ENCODE measurements at regions not wholly inside any gene's neighbourhood (a gene's known extent, or its start where the extent isn't known, plus 50 kb on each side); places are given as distances from the start of the nearest gene placed in this dataset.
"Not testable (repeated sequence)": the region's sequence is repeated elsewhere in the genome, so short reads cannot be mapped to it uniquely, and the experiment has no call there.

DNA sequence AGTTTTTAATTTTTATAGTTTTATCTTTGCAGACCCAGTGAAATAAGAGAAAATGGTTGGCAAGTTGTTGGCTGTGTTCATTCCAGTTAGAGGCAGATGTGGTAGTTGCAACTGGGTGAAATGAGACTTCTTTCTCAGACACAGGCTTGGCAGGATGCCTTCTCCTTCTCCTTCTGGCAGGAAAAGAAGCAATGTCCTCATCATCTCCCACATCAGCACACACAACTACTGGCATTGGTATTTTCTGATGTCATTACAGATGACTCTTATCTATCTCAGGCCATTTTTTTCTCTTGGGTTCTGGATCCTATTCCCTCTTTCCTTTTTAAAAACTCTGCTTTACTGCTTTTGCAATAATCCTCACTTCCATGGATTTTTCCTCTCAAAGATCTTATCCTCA, 103.3 kb upstream of the EDIL3 start:
- DNase-seq (ENCODE audit: low read depth): peak; percentile 73

DNA sequence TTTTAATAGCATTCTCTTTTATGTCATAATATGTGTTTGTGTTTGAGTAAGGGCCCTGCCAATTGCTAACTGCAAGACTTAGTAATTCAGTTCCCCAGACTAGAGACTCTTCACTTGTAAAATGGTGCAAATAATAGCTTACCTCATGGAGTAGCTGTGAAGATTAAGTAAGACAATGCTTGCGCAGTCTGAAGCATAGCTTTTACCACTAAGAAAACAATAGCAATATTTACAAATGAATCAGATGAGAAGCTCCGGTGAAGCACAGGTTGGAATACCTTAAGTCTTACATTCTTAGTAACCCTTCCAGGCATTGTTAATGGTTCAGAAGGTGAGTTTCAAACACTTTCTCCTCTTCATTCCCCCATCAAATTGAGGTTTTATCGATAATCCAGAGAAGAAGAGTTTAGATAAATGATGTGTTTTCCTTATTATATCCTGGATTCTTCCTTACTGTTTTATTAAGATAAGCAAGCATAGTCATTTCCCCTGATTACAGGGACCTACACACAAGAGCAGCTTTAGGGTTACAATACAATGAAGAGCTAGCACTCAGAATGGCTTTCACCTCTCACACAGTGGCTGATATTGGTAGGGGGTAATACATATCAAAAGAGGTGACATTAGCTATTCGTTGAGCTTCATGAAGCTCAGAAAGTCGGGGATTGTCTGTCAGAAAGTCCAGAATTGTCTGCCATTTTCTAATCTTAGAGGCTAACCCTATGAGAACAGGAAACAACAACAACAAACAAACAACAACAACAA, 96.4 kb upstream of the EDIL3 start:
- DNase-seq (ENCODE audit: low read depth): no peak

DNA sequence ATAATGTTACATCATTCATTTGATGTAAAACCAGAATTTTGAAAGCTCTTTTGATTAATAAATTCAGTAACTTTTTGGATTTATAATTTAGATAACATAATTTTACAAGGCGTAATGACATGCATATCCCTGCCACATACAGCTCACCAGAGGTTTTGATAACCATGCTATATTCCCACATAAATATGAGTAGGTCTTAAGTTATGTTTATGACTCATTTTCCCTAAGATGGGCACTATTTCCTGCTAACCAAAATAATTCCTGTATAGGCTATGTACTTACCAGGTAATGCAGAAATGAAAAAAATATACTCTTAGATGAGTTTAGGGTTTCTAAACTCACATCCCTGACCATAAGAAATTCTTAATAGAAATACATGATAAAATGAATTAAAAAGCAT, 93.9 kb upstream of the EDIL3 start:
- DNase-seq (ENCODE audit: low read depth): no peak

DNA sequence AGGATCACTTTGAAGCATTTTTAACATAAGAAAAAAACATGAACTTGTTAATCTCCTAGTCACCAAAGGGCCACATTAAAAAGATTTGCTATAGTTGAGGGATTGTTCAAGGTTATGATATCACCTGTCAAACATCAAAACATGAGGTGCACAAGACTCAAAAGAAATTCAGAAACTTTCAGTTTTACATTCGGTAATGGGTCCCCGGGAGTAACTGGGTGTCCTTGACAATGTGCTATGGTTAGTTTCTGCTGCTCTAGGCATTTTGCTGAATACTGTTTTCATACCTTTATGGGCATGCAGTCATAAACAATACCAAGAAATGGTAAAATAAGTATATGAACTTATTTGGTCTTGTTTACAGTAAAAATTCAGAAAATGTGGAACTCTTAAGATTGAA, 92.8 kb upstream of the EDIL3 start:
- DNase-seq (ENCODE audit: low read depth): no peak

DNA sequence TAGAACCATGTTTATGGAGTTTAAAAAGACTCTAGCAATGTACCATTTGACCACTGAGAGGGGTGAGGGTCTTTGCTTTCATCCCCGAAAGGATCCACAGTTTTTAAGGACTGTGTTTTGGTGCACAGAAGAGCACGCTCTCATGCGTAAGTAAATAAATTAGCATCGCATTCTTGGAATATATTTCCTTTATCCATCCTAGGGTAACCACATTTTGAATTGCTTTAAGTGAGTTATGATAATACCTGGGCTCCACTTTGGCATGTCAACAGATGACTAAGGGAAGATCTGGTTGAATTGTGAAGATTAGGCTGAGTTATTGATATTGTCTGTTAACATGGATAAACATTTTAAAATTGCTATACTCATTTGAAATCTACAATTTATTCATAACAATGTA, 89.4 kb upstream of the EDIL3 start:
- no peak for DNase-seq (ENCODE audit: low read depth)

DNA sequence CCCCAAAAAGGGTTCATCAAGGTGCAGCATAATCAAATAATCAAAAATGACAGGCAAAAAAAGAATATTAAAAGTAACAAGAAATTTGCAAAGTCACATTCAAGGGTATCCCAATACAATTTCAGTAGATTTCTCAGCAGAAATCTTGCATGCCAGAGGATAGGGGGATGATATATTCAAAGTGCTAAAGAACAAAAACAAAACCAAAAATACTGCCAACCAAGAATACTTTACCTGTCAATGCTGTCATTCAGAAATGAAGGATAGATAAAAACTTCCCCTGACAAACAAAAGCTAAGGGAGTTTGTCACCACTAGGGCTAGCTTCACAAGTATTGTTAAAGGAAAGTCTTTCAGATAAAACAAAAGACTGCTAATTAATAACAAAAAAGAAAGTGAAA, 68.7 kb upstream of the EDIL3 start:
- no peak for DNase-seq (ENCODE audit: low read depth)

DNA sequence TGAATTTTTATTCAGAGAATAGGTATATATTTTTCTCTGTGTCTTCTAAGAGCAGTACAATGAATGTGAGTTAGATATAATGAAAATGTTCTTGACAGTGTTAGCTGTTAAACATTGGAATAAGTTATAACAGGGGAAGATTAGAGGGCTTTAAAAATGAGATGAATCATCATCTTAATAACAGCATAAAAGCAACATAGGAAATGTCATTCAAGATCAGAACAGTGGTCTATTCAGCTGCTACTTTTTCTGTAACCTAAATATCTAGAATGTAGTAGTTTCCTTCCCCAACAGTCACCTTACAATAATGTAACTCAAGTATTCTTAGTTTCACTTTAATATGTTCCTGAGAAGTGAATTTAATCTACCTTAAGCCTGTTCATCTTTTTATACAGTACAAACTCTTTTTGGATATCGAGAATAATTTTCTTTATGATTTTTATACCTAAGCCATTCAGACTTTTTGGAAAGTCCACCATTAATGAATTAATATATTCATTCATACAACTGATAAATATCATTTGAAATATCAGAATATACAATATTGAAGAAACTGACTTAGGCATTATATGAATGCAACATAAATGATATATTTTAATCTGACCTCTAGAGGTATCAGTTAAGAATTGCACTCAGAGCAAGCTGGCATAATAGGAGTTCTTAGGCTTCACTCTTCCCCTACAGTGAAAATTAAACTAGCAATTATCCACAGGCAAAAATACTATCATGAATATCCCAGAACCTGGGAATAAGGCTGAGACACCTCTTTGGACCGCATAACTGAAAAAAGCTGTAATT, 66.1 kb upstream of the EDIL3 start:
- no peak for DNase-seq (ENCODE audit: low read depth)

DNA sequence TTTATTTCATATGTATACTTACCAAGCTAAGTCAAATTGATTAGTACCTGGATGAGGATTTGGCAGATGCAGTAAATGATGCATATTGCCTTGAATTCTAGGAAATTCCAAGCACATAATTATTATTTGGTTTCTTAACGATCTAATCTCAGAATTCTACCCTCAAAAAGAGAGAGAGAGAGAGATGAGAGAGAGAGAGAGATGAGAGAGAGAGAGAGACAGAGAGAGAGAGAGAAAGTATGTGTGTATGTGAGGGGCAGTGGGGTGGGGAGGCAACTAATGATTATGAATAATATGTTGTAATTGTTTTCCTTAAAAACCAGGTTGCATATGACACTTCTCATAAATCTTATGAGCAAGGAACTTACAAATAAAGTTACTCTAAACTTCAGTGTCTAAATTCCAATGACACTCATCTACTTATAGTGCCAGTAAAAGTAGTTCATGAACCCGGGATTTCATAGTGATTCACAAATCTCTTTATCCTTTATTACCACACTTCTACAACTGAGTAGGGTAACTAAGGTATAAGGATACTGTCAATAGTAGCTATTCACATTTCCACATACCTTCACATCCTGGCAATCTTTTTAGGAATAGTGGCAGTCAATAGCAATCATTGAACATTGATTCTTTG, 60.5 kb upstream of the EDIL3 start:
- DNase-seq (ENCODE audit: low read depth): no peak

DNA sequence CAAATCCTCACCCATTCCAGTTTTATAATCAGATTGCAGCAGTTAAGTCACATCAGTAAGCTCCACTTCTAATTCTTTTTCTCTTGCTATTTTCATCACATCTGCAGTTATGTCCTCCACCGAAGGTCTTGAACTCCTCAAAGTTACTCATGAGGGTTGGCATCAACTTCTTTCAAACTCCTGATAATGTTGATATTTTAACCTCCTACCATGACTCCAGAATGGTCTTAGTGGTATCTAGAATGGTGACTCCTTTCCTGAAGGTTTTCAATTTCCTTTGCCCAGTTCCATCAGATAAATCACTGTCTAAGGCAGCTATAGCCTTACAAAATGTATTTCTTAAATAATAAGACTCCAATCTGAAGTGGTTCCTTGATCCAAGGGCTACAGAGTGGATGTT, 53.8 kb upstream of the EDIL3 start:
- no peak for DNase-seq (ENCODE audit: low read depth)

DNA sequence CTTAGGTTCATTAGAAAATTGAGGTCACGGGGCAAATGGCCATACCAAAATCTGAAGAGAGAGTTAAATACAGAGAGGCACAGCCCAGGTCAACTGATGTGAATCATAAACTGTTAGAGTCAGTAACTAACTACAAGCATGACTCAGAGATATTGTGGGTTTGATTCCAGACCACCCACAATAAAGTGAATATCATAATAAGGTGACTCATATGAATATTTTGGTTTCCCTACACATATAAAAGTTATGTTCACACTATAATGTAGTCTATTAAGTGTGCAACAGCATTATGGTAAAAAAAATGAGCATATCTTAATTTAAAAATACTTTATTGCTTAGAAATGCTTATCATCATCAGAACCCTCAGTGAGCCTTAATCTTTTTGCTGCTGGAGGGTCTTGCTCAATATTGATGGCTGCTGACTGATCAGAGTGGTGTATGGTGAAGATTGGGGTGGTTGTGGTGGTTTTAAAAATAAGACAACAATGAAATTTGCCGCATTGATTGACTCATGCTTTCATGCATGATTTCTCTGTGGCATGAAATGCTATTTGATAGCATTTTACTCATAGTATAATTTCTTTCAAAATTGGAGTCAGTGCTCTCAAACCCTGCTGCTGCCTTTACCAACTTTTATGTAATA, 53.1 kb upstream of the EDIL3 start:
- peak; percentile 88 for DNase-seq (ENCODE audit: low read depth)

DNA sequence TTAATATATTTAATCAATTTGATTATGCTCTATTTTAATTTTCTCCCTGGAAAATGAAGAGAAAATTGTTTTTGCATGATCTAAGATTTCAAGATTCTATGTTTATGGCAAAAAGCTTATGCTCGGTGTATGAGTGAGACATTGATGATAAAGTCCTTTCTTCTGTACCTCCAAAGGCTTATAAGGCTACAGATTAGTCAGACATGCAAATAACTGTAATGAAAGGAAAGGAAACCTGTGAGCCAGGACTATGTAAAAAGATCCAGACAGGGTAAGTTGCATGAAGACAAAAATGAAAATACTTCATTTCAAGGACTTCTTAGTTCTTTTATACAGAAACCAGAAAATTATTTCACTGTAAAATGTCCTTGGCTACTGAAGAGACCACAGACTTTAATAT, 52.2 kb upstream of the EDIL3 start:
- no peak for DNase-seq (ENCODE audit: low read depth)

DNA sequence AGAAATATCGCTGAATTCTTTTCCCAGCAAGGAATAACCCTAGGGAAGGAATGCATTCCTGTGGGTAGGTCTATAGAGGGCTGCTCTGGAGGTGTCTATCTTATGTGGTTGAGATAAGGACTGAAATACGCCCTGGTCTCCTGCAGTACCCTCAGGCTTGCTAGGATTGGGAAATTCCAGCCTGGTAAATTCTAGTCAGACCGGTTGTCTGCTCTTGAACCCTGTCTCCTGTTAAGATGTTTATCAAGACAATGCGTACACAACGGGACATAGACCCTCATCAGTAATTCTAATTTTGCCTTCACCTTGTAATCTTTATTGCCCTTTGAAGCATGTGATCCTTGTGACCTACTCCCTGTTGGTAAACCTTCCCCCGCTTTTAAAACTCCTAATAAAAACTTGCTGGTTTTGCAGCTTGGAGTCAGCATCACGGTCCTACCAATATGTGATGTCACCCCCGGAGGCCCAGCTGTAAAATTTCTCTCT, 51.2 kb upstream of the EDIL3 start:
- DNase-seq (ENCODE audit: low read depth): not testable (repeated sequence)
